Panc1 (cell line): ENCODE measurements at regions not wholly inside any gene's neighbourhood (a gene's known extent, or its start where the extent isn't known, plus 50 kb on each side); places are given as distances from the start of the nearest gene placed in this dataset.

ENCODE experiments used
- ATAC-seq: fragments of 200-7000 bp; cut with Tn5 transposase; 2 replicates; pipeline ENCODE4 v1.9.1; 2020; ENCODE audit warnings: mild to moderate bottlenecking, moderate library complexity
- BruUV-seq: library from RNA; stranded (reverse); fragments of 400-500 nt; replicated peaks from 2 replicates; lab custom pipeline; 2021; lab: Mats Ljungman, UMichigan
- CTCF ChIA-PET: fragments of 300-600 bp; sonication (Branson Sonifier 250); formaldehyde crosslinking; loops from one replicate; lab custom pipeline; 2022; ENCODE audit warnings: antibody characterized with exemption; lab: Charles Lee
- POLR2A ChIA-PET: fragments of 300-600 bp; sonication (Branson Sonifier 250); formaldehyde crosslinking; loops from one replicate; lab custom pipeline; 2022; ENCODE audit warnings: antibody characterized with exemption; lab: Charles Lee
- DNase-seq: peaks from one replicate; pipeline ENCODE4 v3.0.0-alpha.2; 2010; ENCODE audit warnings: low read depth, low spot score
- H3K27ac ChIP-seq: 2 replicates; pipeline ENCODE4 v1.5.1; 2011; ENCODE audit warnings: mild to moderate bottlenecking, low read length, inconsistent platforms
- H3K27me3 ChIP-seq: fragments of 200-500 bp; sonication (Bioruptor generic); 2 replicates; pipeline ENCODE4 v1.6.0; 2014; ENCODE audit warnings: low read length, inconsistent platforms; ENCODE audit not compliant: control insufficient read depth, insufficient read depth
- H3K36me3 ChIP-seq: fragments of 200-500 bp; sonication (Bioruptor generic); 2 replicates; pipeline ENCODE4 v1.5.1; 2014; ENCODE audit warnings: inconsistent platforms, mild to moderate bottlenecking, low read length, moderate library complexity; ENCODE audit not compliant: control insufficient read depth, insufficient read depth
- H3K4me1 ChIP-seq: 2 replicates; pipeline ENCODE4 v1.5.1; 2011; ENCODE audit warnings: inconsistent platforms, mild to moderate bottlenecking, low read length, moderate library complexity; ENCODE audit not compliant: control insufficient read depth, insufficient read depth
- H3K4me3 ChIP-seq, 2 experiments: 2 replicates each; pipeline ENCODE4 v1.5.1; 2011 to 2012; ENCODE audit warnings: low read depth in 2 of 2, low read length in 2 of 2, mild to moderate bottlenecking in 2 of 2, inconsistent platforms in 1 of 2, moderate library complexity in 1 of 2
- H3K9me3 ChIP-seq: fragments of 200-500 bp; sonication (Bioruptor generic); 2 replicates; pipeline ENCODE4 v1.5.1; 2014; ENCODE audit warnings: low read depth, mild to moderate bottlenecking, inconsistent platforms, low read length, moderate library complexity; ENCODE audit not compliant: control insufficient read depth, insufficient read depth
- POLR2AphosphoS5 ChIP-seq: IDR thresholded peaks from 2 replicates; pipeline ENCODE4 v1.6.1; 2012; ENCODE audit warnings: mild to moderate bottlenecking, low read depth, low read length, moderate library complexity
- SIN3A ChIP-seq: IDR thresholded peaks from 2 replicates; pipeline ENCODE4 v1.6.1; 2012; ENCODE audit warnings: low read depth, mild to moderate bottlenecking, low read length, moderate library complexity, borderline replicate concordance; ENCODE audit not compliant: insufficient read depth
- TCF7L2 ChIP-seq: IDR thresholded peaks from 2 replicates; pipeline ENCODE4 v1.6.1; 2011; ENCODE audit warnings: mild to moderate bottlenecking, low read depth, low read length, inconsistent platforms
- in situ Hi-C: cut with HindIII; loops from 2 replicates; pipeline ENCODE4 v1.10.0; 2016; ENCODE audit warnings: low sequenced_read_pairs, low pct_unique_long_range_greater_than_20kb
- intact Hi-C: fragments of 100-400 bp; cut with micrococcal nuclease; formaldehyde crosslinking; loops from one replicate; pipeline ENCODE4 v1.10.0; 2022; ENCODE audit not compliant: unreplicated experiment
- TF ChIP-seq, protein P1 (sequence below): fragments of 450-650 bp; IDR thresholded peaks from 2 replicates; pipeline ENCODE4 v1.5.1; 2017; ENCODE audit warnings: mild to moderate bottlenecking
- TF ChIP-seq, protein P2 (sequence below), 2 experiments: IDR thresholded peaks; 2 replicates each; pipeline ENCODE4 v1.6.1; 2011 to 2012; ENCODE audit warnings: low read depth in 2 of 2, control low read depth in 1 of 2, low read length in 1 of 2, mild to moderate bottlenecking in 1 of 2, moderate library complexity in 1 of 2; ENCODE audit not compliant: insufficient read depth in 1 of 2

DNA sequence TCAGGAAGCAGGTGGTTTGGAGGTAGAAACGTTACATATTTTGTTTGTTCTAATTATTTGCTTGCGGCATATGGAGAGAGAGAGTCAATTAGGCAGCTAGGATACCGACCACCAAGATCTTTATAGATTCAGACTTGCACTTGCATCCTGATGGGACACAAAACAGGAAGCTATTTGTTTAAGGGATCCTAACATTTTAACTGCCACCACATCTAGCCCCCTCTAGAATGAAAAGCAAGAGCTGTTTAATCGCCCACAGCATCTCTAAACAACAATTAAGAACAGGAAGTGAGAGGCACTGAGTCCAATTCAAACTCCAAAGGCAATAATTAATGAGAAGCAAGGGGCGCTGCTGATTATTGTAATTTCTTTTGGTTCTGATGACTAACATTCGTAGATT is 182.0 kb upstream of the LINC00305 start:
- no peaks in the 10 kb centered on the region for H3K27me3 ChIP-seq
- DNase-seq (no peak), ATAC-seq (no peak)
- no peak overlapping the region for H3K4me3 ChIP-seq
- ChIA-PET CTCF (no interaction called here), POLR2A (no interaction called here)
- BruUV-seq, result no TSS peak
- TF ChIP-seq SIN3A, result no peak
- in situ Hi-C loops (no loop called here), intact Hi-C loops (no loop called here)
- no peak overlapping the region for H3K27ac ChIP-seq
- no peaks in the 10 kb centered on the region for H3K4me1 ChIP-seq
- H3K36me3 ChIP-seq, result no peaks in the 10 kb centered on the region
- H3K9me3 ChIP-seq, result no peaks in the 10 kb centered on the region

DNA sequence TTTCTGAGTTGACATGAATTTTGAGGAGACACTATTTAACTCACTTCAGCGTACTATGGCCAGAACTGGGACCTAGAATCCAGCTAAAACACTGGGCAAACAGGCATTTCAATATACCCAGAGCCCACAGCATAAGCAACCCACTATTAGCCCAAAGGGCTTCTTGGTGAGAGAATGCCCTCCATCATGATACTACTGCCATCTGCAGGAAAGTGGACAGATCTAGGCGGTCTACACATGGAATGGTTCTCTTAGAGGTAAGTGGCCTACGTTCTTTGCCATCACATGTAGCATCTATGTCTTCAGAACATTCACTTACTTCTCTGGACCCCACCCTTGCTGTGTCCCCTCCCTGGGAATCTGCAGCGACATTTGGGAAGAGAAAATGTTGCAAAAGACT is 181.3 kb upstream of the LINC00305 start:
- Histone ChIP-seq H3K4me1 (no peaks in the 10 kb centered on the region), H3K27ac (no peak overlapping the region), H3K9me3 (no peaks in the 10 kb centered on the region), H3K4me3 (no peak overlapping the region), H3K36me3 (no peaks in the 10 kb centered on the region), H3K27me3 (no peaks in the 10 kb centered on the region)
- in situ Hi-C loops, result no loop called here
- POLR2A ChIA-PET, result no interaction called here
- DNase-seq (no peak), ATAC-seq (no peak)
- BruUV-seq, result no TSS peak
- intact Hi-C loops, result no loop called here
- CTCF ChIA-PET, result no interaction called here
- TF ChIP-seq, protein P1, sequence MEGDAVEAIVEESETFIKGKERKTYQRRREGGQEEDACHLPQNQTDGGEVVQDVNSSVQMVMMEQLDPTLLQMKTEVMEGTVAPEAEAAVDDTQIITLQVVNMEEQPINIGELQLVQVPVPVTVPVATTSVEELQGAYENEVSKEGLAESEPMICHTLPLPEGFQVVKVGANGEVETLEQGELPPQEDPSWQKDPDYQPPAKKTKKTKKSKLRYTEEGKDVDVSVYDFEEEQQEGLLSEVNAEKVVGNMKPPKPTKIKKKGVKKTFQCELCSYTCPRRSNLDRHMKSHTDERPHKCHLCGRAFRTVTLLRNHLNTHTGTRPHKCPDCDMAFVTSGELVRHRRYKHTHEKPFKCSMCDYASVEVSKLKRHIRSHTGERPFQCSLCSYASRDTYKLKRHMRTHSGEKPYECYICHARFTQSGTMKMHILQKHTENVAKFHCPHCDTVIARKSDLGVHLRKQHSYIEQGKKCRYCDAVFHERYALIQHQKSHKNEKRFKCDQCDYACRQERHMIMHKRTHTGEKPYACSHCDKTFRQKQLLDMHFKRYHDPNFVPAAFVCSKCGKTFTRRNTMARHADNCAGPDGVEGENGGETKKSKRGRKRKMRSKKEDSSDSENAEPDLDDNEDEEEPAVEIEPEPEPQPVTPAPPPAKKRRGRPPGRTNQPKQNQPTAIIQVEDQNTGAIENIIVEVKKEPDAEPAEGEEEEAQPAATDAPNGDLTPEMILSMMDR, result no peak
- TF ChIP-seq TCF7L2, result no peak

DNA sequence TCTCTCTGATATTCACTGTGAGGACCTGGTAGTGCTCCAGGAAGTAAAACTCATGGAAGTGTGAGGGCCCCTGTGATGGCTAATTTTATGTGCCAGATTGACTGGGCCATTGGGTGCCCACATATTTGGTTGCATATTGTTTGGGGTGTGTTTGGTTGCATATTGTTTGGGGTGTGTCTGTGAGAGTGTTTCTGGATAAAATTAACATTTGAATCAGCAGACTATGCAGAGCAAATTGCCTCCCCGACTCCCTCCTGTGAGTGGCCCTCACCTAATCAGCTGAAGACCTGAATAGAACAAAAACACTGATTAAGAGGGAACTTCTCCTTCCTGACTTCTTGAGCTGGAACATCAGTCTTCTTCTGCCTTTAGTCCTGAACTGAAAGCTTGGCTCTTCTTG is 173.3 kb upstream of the LINC00305 start:
- no peak for TF ChIP-seq TCF7L2
- no peak for TF ChIP-seq SIN3A
- TF ChIP-seq, protein P1, result no peak
- TF ChIP-seq POLR2AphosphoS5, result no peak
- TF ChIP-seq, protein P2, sequence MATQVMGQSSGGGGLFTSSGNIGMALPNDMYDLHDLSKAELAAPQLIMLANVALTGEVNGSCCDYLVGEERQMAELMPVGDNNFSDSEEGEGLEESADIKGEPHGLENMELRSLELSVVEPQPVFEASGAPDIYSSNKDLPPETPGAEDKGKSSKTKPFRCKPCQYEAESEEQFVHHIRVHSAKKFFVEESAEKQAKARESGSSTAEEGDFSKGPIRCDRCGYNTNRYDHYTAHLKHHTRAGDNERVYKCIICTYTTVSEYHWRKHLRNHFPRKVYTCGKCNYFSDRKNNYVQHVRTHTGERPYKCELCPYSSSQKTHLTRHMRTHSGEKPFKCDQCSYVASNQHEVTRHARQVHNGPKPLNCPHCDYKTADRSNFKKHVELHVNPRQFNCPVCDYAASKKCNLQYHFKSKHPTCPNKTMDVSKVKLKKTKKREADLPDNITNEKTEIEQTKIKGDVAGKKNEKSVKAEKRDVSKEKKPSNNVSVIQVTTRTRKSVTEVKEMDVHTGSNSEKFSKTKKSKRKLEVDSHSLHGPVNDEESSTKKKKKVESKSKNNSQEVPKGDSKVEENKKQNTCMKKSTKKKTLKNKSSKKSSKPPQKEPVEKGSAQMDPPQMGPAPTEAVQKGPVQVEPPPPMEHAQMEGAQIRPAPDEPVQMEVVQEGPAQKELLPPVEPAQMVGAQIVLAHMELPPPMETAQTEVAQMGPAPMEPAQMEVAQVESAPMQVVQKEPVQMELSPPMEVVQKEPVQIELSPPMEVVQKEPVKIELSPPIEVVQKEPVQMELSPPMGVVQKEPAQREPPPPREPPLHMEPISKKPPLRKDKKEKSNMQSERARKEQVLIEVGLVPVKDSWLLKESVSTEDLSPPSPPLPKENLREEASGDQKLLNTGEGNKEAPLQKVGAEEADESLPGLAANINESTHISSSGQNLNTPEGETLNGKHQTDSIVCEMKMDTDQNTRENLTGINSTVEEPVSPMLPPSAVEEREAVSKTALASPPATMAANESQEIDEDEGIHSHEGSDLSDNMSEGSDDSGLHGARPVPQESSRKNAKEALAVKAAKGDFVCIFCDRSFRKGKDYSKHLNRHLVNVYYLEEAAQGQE (IDR thresholded peaks at IDR 0.05; ENCODE audit: insufficient read depth in 1 of 2, low read depth in 2 of 2, low read length in 1 of 2), result no peak
- in situ Hi-C loops, result no loop called here
- ATAC-seq, result no peak
- Histone ChIP-seq H3K36me3 (no peaks in the 10 kb centered on the region), H3K4me1 (no peaks in the 10 kb centered on the region), H3K27ac (no peak overlapping the region), H3K4me3 (no peak overlapping the region), H3K27me3 (no peaks in the 10 kb centered on the region), H3K9me3 (no peaks in the 10 kb centered on the region)
- ChIA-PET CTCF (no interaction called here), POLR2A (no interaction called here)
- no peak for DNase-seq
- intact Hi-C loops, result no loop called here
- BruUV-seq, result no TSS peak
